Endothelial cell of umbilical vein (primary cell): ENCODE measurements at regions not wholly inside any gene's neighbourhood (a gene's known extent, or its start where the extent isn't known, plus 50 kb on each side); places are given as distances from the start of the nearest gene placed in this dataset.

ENCODE experiments used
- BruUV-seq: library from RNA; stranded (reverse); fragments of 400-500 nt; replicated peaks from 2 replicates; lab custom pipeline; 2021; lab: Mats Ljungman, UMichigan
- CTCF ChIA-PET: fragments of 300-600, 350-600 bp; sonication (Branson Sonifier 250); formaldehyde crosslinking; loops from one replicate; lab custom pipeline; 2021; ENCODE audit warnings: antibody characterized with exemption, inconsistent platforms; lab: Charles Lee
- POLR2A ChIA-PET: fragments of 300-600, 350-600 bp; sonication (Branson Sonifier 250); formaldehyde crosslinking; loops from one replicate; lab custom pipeline; 2021; ENCODE audit warnings: antibody characterized with exemption, inconsistent platforms; lab: Charles Lee
- DNase-seq: peaks from one replicate; pipeline ENCODE4 v3.0.0-alpha.2; 2011; ENCODE audit warnings: low read depth, low spot score
- FAIRE-seq: peaks from 2 replicates; lab custom pipeline; 2011; peaks lifted over from hg19 to GRCh38; lab: Jason Lieb, UNC
- H2AFZ ChIP-seq: 2 replicates; pipeline ENCODE4 v1.6.0; 2012; ENCODE audit warnings: low read depth, low read length, control low read depth, inconsistent platforms
- H3K27ac ChIP-seq: 2 replicates; pipeline ENCODE4 v1.5.1; 2011; ENCODE audit warnings: low read depth, mild to moderate bottlenecking, control low read depth, low read length, moderate library complexity; ENCODE audit not compliant: insufficient read depth
- H3K27me3 ChIP-seq, 2 experiments: 2 replicates each; pipeline versions ENCODE4 v1.6.0 to v1.6.1; 2011; ENCODE audit warnings: low read length in 2 of 2, mixed read lengths in 1 of 2; ENCODE audit not compliant: control insufficient read depth in 2 of 2, insufficient read depth in 2 of 2
- H3K36me3 ChIP-seq, 2 experiments: 2 replicates in 1 of 2; 3 replicates in 1 of 2; pipeline ENCODE4 v1.5.1; 2011; ENCODE audit warnings: low read length in 2 of 2, mild to moderate bottlenecking in 1 of 2, moderate library complexity in 1 of 2; ENCODE audit not compliant: control insufficient read depth in 2 of 2, insufficient read depth in 2 of 2; ENCODE audit errors: extremely low read depth in 1 of 2
- H3K4me1 ChIP-seq: 3 replicates; pipeline ENCODE4 v1.5.1; 2011; ENCODE audit warnings: mild to moderate bottlenecking, low read length; ENCODE audit not compliant: control insufficient read depth, insufficient read depth; ENCODE audit errors: extremely low read depth
- H3K4me2 ChIP-seq: 2 replicates; pipeline ENCODE4 v1.6.1; 2011; ENCODE audit warnings: low read length, control low read depth, mixed read lengths; ENCODE audit not compliant: insufficient read depth
- H3K4me3 ChIP-seq, 3 experiments: fragments of 200-600 bp in 1 of 3; sonication (generic), shearing (Covaris generic) in 1 of 3; replicated peaks in 1 of 3; 2 replicates each; pipeline ENCODE4 v1.5.1; 2011 to 2016; ENCODE audit warnings: control low read depth in 3 of 3, low read length in 3 of 3, mild to moderate bottlenecking in 2 of 3, inconsistent platforms in 1 of 3, low read depth in 1 of 3, moderate library complexity in 1 of 3; ENCODE audit not compliant: insufficient read depth in 1 of 3
- H3K79me2 ChIP-seq: 2 replicates; pipeline ENCODE4 v1.6.0; 2012; ENCODE audit warnings: low read length, inconsistent platforms; ENCODE audit not compliant: control insufficient read depth, insufficient read depth
- H3K9ac ChIP-seq: replicated peaks from 2 replicates; pipeline ENCODE3; 2011; ENCODE audit warnings: low read length, control low read depth; ENCODE audit not compliant: insufficient read depth; ENCODE audit errors: extremely low read depth
- H3K9me1 ChIP-seq: replicated peaks from 3 replicates; pipeline ENCODE4 v1.6.0; 2011; ENCODE audit warnings: mild to moderate bottlenecking, low read length; ENCODE audit not compliant: control insufficient read depth, insufficient read depth; ENCODE audit errors: extremely low read depth
- H3K9me3 ChIP-seq: replicated peaks from 2 replicates; pipeline ENCODE4 v1.5.1; 2012; ENCODE audit warnings: low read length, inconsistent platforms; ENCODE audit not compliant: control insufficient read depth, insufficient read depth
- H4K20me1 ChIP-seq: replicated peaks from 2 replicates; pipeline ENCODE3; 2011; ENCODE audit warnings: mild to moderate bottlenecking, low read length; ENCODE audit not compliant: control insufficient read depth, insufficient read depth; ENCODE audit errors: extremely low read depth
- CTCF ChIP-seq, 2 donors: IDR thresholded peaks; 1 replicate in 1 of 2; 2 replicates in 1 of 2; pipeline ENCODE4 v1.5.1; 2011; ENCODE audit warnings: low read length in 2 of 2, mild to moderate bottlenecking in 2 of 2, moderate library complexity in 2 of 2, control low read depth in 1 of 2, inconsistent platforms in 1 of 2, low read depth in 1 of 2; ENCODE audit not compliant: insufficient read depth in 1 of 2; ENCODE audit errors: extremely low read depth in 1 of 2
- EZH2 ChIP-seq: IDR thresholded peaks from 2 replicates; pipeline ENCODE4 v1.6.1; 2012; ENCODE audit warnings: borderline replicate concordance, low read depth, mild to moderate bottlenecking, moderate library complexity, low read length, inconsistent platforms; ENCODE audit not compliant: severe bottlenecking
- FOS ChIP-seq: IDR thresholded peaks from 2 replicates; pipeline ENCODE4 v1.6.1; 2011; ENCODE audit warnings: mild to moderate bottlenecking, low read length, moderate library complexity, borderline replicate concordance; ENCODE audit not compliant: insufficient read depth
- GATA2 ChIP-seq: IDR thresholded peaks from 2 replicates; pipeline ENCODE4 v1.7.0; 2011; ENCODE audit warnings: low read depth, mild to moderate bottlenecking, moderate library complexity, mixed read lengths, low read length; ENCODE audit not compliant: insufficient read length, insufficient read depth
- JUN ChIP-seq: IDR thresholded peaks from 2 replicates; pipeline ENCODE4 v1.6.1; 2011; ENCODE audit warnings: borderline replicate concordance, low read depth; ENCODE audit not compliant: insufficient read length, insufficient read depth
- MAX ChIP-seq: IDR thresholded peaks from 2 replicates; pipeline ENCODE4 v1.6.1; 2011; ENCODE audit not compliant: insufficient read depth, insufficient read length
- MYC ChIP-seq: IDR thresholded peaks from one replicate; pipeline ENCODE4 v1.6.1; 2011; ENCODE audit warnings: mild to moderate bottlenecking, low read depth, low read length
- POLR2A ChIP-seq: IDR thresholded peaks from 2 replicates; pipeline ENCODE4 v1.6.1; 2012; ENCODE audit warnings: low read depth, mild to moderate bottlenecking, control low read depth, low read length
- POLR2AphosphoS5 ChIP-seq: IDR thresholded peaks from 2 replicates; pipeline ENCODE4 v1.6.1; 2012; ENCODE audit warnings: low read depth, mild to moderate bottlenecking, control low read depth, low read length, moderate library complexity; ENCODE audit not compliant: insufficient read depth
- dilution Hi-C: fragments of 300-500 bp; cut with MboI; formaldehyde crosslinking; loops from one replicate; pipeline ENCODE4 v1.15.0; 2019; ENCODE audit warnings: low sequenced_read_pairs; ENCODE audit not compliant: extremely low pct_ligation_motif_present
- intact Hi-C: fragments of 100-400 bp; cut with micrococcal nuclease; formaldehyde crosslinking; loops from one replicate; pipeline ENCODE4 v1.10.0; 2022

- H3K79me2 ChIP-seq = no peaks in the 10 kb centered on the region
- POLR2A ChIA-PET = no interaction called here
- H2AFZ ChIP-seq = no peak overlapping the region
- no peaks in the 10 kb centered on the region for H3K27me3 ChIP-seq
- BruUV-seq = no TSS peak
- no peaks in the 10 kb centered on the region for H3K36me3 ChIP-seq
- no peak overlapping the region for H3K27ac ChIP-seq
- dilution Hi-C loops (no loop called here), intact Hi-C loops (no loop called here)
- H3K9ac ChIP-seq = no peak overlapping the region
- no peak for FAIRE-seq
- no peak overlapping the region for H3K4me3 ChIP-seq
- no peaks in the 10 kb centered on the region for H3K4me1 ChIP-seq
- TF ChIP-seq MYC (no peak), MAX (no peak), POLR2A (no peak), GATA2 (no peak), POLR2AphosphoS5 (no peak), EZH2 (no peak), JUN (no peak), CTCF (IDR thresholded peaks at IDR 0.05; ENCODE audit: extremely low read depth in 1 of 2, insufficient read depth in 1 of 2, low read depth in 1 of 2, low read length in 2 of 2) (no peak), FOS (no peak)
- no peaks in the 10 kb centered on the region for H3K9me1 ChIP-seq
- no peak for DNase-seq
- CTCF ChIA-PET = no interaction called here
- H3K4me2 ChIP-seq = no peak overlapping the region
- H3K9me3 ChIP-seq = no peaks in the 10 kb centered on the region
- no peaks in the 10 kb centered on the region for H4K20me1 ChIP-seq
Measured at GRCh38 chr10:121309164-121309563, 289.1 kb downstream of the FGFR2 start.
